ENCODE measurements at regions not wholly inside any gene's neighbourhood (a gene's known extent, or its start where the extent isn't known, plus 50 kb on each side); places are given as distances from the start of the nearest gene placed in this dataset.
"Not testable (repeated sequence)": the region's sequence is repeated elsewhere in the genome, so short reads cannot be mapped to it uniquely, and the experiment has no call there.

GRCh38 chr3:177899275-177900067, 636.8 kb upstream of the KCNMB2 start:
- H3K9me3 Mint-ChIP-seq, result peaks cover 9 to 38% (median 32%) of the 10 kb centered on the region in 7 donors
- no peaks in the 10 kb centered on the region for H3K27me3 Mint-ChIP-seq
- ATAC-seq (ENCODE audit: low read depth in 2 of 2) (no peak), DNase-seq (no peak)
- H3K36me3 Mint-ChIP-seq, result peaks cover 0 to 18% of the 10 kb centered on the region in 2 donors
- peak overlapping the region in 1 of 8 donors; percentile 59 for H3K4me3 Mint-ChIP-seq
- no peaks in the 10 kb centered on the region for H3K4me1 Mint-ChIP-seq
- H3K27ac Mint-ChIP-seq, result no peak overlapping the region

DNA sequence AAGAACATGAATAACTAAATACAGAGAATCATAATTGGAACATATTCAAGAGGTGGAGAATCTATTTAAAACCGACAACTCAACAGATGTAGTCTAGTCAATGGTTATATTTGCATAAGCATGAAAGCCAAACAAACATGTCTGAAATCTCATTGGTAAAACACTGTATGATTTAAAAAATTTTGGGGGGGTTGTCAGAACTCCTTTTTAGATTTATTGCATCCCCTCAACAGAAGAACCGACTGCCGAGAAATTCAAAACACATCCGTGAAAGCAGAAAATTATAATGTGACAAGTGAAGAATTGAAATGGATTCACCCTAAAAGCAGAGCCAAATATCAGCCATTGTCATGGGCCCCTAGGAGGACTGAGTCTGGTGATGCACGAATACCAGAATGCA, 633.4 kb upstream of the KCNMB2 start:
- ATAC-seq (ENCODE audit: low read depth in 2 of 2), result no peak
- Mint-ChIP-seq H3K27ac (no peak overlapping the region), H3K27me3 (no peaks in the 10 kb centered on the region), H3K9me3 (peaks cover 4 to 28% (median 24%) of the 10 kb centered on the region in 7 donors), H3K4me3 (no peak overlapping the region), H3K4me1 (no peaks in the 10 kb centered on the region), H3K36me3 (peaks cover 0 to 9% of the 10 kb centered on the region in 2 donors)
- DNase-seq, result no peak

- H3K27me3 Mint-ChIP-seq, result no peaks in the 10 kb centered on the region
- no peak overlapping the region for H3K4me3 Mint-ChIP-seq
Measured at GRCh38 chr3:177904621-177905020, 631.6 kb upstream of the KCNMB2 start.

DNA sequence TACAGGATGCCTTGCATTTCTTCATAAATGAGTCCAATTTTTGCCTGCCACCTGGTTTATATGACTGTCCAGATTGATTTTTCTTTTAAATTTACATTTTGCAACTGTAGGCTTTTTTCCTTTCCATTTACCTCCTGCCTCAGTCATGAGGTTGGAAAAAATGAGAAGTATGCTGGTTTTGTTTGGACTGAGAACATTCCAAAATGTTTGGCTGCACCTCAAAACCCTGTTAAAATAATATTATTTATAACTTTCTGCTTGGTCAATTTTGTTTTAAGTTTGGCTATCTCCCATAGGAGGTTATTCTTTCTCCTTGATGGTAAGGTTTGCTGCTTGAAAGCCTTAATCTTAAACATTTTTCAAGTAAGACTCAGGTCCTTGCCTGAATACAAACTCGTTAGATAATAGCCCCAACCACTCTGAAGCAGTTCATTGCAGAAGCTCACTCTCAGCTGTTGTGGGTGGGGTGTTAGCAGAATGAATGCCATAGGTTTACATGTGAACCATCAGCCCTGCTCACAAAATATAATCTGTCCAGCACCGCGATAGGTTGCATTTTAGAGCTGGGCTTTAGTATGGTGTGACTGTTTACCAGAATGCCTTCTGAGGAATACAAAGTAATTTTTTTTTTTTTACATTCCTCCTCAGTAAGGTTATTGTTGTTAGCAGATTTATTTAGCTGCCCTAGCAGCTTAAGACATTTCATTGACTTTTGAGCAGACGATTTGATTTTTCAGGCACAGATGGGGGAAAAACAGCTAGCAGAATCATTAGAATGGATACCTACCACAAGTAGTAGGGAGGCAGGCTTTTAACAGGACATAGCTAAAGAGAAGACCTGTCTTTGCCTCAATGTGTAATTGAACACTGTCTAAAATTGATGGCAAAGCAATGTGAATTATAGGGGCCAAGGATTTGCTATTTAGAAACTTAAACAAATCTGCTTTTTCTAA, 630.8 kb upstream of the KCNMB2 start:
- Mint-ChIP-seq H3K27ac (no peak overlapping the region), H3K27me3 (no peaks in the 10 kb centered on the region), H3K4me1 (no peaks in the 10 kb centered on the region), H3K36me3 (peaks cover 0 to 1% of the 10 kb centered on the region in 2 donors), H3K9me3 (peaks cover 0 to 7% (median 2%) of the 10 kb centered on the region in 7 donors), H3K4me3 (no peak overlapping the region)
- ATAC-seq (ENCODE audit: low read depth in 2 of 2) (no peak), DNase-seq (no peak)

More at GRCh38 chr3:177904621-177905020, 631.6 kb upstream of the KCNMB2 start:
- DNase-seq (no peak), ATAC-seq (ENCODE audit: low read depth in 2 of 2) (no peak)
- Mint-ChIP-seq H3K9me3 (peaks cover 4 to 15% (median 9%) of the 10 kb centered on the region in 7 donors), H3K36me3 (peaks cover 0 to 9% of the 10 kb centered on the region in 2 donors), H3K4me1 (no peaks in the 10 kb centered on the region), H3K27ac (peak overlapping the region in 1 of 6 donors; percentile 24)

DNA sequence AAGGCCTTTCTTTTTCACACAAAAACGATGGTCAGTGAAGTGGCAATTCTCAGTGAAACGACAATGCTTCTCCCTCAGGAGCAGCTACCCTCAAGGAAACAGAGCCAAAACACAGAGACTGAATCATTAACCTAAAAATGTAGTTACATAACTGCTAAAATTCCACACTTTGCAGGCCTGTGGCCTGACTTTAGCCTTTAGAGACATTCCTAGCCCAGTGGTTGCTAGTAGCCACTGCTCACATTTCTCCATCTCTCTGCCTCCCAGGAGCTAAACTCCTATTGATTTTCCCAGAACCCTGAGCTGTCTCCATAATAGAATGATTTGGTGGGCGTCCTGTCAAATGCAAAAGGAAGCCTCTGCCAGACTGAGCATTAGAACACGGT, 630.1 kb upstream of the KCNMB2 start:
- no peaks in the 10 kb centered on the region for H3K36me3 Mint-ChIP-seq
- no peak overlapping the region for H3K27ac Mint-ChIP-seq
- DNase-seq (no peak), ATAC-seq (ENCODE audit: low read depth in 2 of 2) (no peak)
- H3K9me3 Mint-ChIP-seq, result peaks cover 0 to 3% (median 0%) of the 10 kb centered on the region in 7 donors
- no peaks in the 10 kb centered on the region for H3K4me1 Mint-ChIP-seq
- no peak overlapping the region for H3K4me3 Mint-ChIP-seq
- H3K27me3 Mint-ChIP-seq, result no peaks in the 10 kb centered on the region

DNA sequence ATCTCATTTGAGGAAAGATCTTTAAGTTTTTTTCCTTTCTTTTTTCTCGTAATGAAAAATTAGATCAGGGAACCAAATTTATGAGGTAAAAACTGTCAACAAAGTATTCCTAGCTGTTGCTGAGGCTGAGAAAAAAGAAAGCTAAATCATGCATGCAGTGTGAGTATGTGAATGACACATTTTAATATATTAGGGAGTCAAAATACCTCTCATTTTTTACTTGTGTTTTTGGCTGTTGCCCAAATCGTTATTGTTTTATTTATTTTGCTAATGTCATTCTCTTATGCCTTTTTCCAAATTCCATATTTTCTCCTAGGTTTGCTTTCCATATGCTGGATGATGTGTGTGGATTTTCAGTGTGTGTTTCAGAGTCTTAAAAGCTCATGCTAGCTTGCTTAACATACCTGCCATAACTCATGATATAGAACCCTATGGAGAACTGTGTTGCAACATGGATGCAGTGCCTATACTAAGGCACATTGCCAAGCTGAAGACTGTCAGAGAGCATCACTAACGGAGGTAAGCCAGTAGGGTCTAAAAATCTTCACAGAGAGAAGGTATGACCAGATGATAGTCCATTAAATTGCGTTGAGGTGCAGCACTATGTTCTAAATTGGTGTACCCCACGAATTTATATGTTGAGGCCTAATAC, 629.5 kb upstream of the KCNMB2 start:
- Mint-ChIP-seq H3K27ac (no peak overlapping the region), H3K4me3 (no peak overlapping the region), H3K9me3 (no peaks in the 10 kb centered on the region), H3K27me3 (no peaks in the 10 kb centered on the region), H3K4me1 (no peaks in the 10 kb centered on the region), H3K36me3 (no peaks in the 10 kb centered on the region)
- ATAC-seq (ENCODE audit: low read depth in 2 of 2) (no peak), DNase-seq (no peak)

- H3K27ac Mint-ChIP-seq, result peak overlapping the region in 1 of 6 donors; percentile 41
- not testable (repeated sequence) for H3K4me3 Mint-ChIP-seq; H3K27me3 Mint-ChIP-seq; H3K36me3 Mint-ChIP-seq; H3K4me1 Mint-ChIP-seq; ATAC-seq (ENCODE audit: low read depth in 2 of 2); DNase-seq; H3K9me3 Mint-ChIP-seq
Measured at GRCh38 chr3:177909530-177909929, 626.7 kb upstream of the KCNMB2 start.

GRCh38 chr3:177914224-177914623, 622.0 kb upstream of the KCNMB2 start:
- no peaks in the 10 kb centered on the region for H3K36me3 Mint-ChIP-seq
- peaks cover 0 to 7% (median 0%) of the 10 kb centered on the region in 7 donors for H3K9me3 Mint-ChIP-seq
- no peaks in the 10 kb centered on the region for H3K27me3 Mint-ChIP-seq
- no peak for ATAC-seq (ENCODE audit: low read depth in 2 of 2)
- no peaks in the 10 kb centered on the region for H3K4me1 Mint-ChIP-seq
- no peak overlapping the region for H3K27ac Mint-ChIP-seq
- no peak overlapping the region for H3K4me3 Mint-ChIP-seq
- no peak for DNase-seq

GRCh38 chr3:177916461-177916860, 619.8 kb upstream of the KCNMB2 start:
- no peak overlapping the region for H3K4me3 Mint-ChIP-seq
- no peaks in the 10 kb centered on the region for H3K4me1 Mint-ChIP-seq
- no peaks in the 10 kb centered on the region for H3K27me3 Mint-ChIP-seq
- no peak for DNase-seq
- peaks cover 0 to 7% (median 0%) of the 10 kb centered on the region in 7 donors for H3K9me3 Mint-ChIP-seq
- no peak overlapping the region for H3K27ac Mint-ChIP-seq
- no peaks in the 10 kb centered on the region for H3K36me3 Mint-ChIP-seq
- ATAC-seq (ENCODE audit: low read depth in 2 of 2), result no peak

DNA sequence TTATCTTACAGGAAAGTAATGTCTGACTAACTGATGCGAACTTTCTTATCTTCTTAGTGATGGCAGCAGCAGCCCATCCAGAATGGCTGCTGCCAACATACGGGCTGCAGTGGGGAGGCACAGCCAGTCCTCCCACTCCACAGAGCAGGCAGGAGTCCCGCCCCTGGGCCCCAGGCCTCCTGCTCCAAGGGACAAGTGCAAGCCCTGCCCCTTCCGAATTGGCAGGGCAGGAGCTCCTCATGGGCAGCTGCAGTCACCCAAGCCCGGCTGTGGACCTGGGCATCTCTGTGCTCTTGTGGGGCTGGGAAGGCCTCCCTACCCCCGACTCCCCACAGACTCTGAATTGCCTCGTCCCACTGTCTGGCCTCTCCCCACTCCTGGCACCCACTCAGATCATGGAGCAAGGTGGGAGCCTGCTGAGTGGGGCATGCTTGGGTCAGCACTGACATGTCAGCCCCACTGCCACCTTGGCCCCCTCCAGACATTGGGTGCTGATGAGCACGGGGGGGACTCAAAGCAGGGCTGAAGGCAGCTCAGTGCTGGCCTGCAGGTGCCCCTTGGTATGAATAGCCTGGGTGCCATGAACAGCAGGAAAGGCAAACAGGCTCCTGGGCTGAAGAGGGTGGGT, 618.9 kb upstream of the KCNMB2 start:
- DNase-seq, result no peak
- Mint-ChIP-seq H3K4me3 (no peak overlapping the region), H3K4me1 (no peaks in the 10 kb centered on the region), H3K27me3 (no peaks in the 10 kb centered on the region), H3K27ac (no peak overlapping the region), H3K9me3 (peaks cover 0 to 6% (median 0%) of the 10 kb centered on the region in 7 donors), H3K36me3 (no peaks in the 10 kb centered on the region)
- no peak for ATAC-seq (ENCODE audit: low read depth in 2 of 2)

- ATAC-seq (ENCODE audit: low read depth in 2 of 2), result no peak
- no peak for DNase-seq
- H3K27me3 Mint-ChIP-seq, result no peaks in the 10 kb centered on the region
Measured at GRCh38 chr3:177921153-177921552, 615.1 kb upstream of the KCNMB2 start.

GRCh38 chr3:177924261-177924660, 612.0 kb upstream of the KCNMB2 start:
- ATAC-seq (ENCODE audit: low read depth in 2 of 2) (no peak), DNase-seq (no peak)
- H3K4me3 Mint-ChIP-seq, result no peak overlapping the region
- H3K4me1 Mint-ChIP-seq, result no peaks in the 10 kb centered on the region
- peaks cover 0 to 6% (median 0%) of the 10 kb centered on the region in 7 donors for H3K9me3 Mint-ChIP-seq
- no peaks in the 10 kb centered on the region for H3K36me3 Mint-ChIP-seq
- no peak overlapping the region for H3K27ac Mint-ChIP-seq
- no peaks in the 10 kb centered on the region for H3K27me3 Mint-ChIP-seq

More at GRCh38 chr3:177921153-177921552, 615.1 kb upstream of the KCNMB2 start:
- peaks cover 0 to 6% (median 0%) of the 10 kb centered on the region in 7 donors for H3K9me3 Mint-ChIP-seq
- no peak overlapping the region for H3K4me3 Mint-ChIP-seq
- no peak overlapping the region for H3K27ac Mint-ChIP-seq
- no peaks in the 10 kb centered on the region for H3K4me1 Mint-ChIP-seq
- H3K36me3 Mint-ChIP-seq, result no peaks in the 10 kb centered on the region

All from naive B cell (primary cell).